IMR-90 (cell line): ENCODE measurements at regions not wholly inside any gene's neighbourhood (a gene's known extent, or its start where the extent isn't known, plus 50 kb on each side); places are given as distances from the start of the nearest gene placed in this dataset.

Experiments
- ATAC-seq: fragments of 200-7000 bp; cut with Tn5 transposase; 2 replicates; pipeline ENCODE4 v1.9.1; 2020; ENCODE audit warnings: low read depth, mild to moderate bottlenecking, moderate library complexity
- BruUV-seq: library from RNA; stranded (reverse); fragments of 400-500 nt; replicated peaks from 2 replicates; lab custom pipeline; 2021; lab: Mats Ljungman, UMichigan
- CTCF ChIA-PET: fragments of 300-600 bp; formaldehyde crosslinking; extraction: SDS; loops from one replicate; lab custom pipeline; 2021; ENCODE audit warnings: antibody characterized with exemption; lab: Yijun Ruan, JAX
- POLR2A ChIA-PET: fragments of 300-600 bp; sonication (Branson Sonifier 250); formaldehyde crosslinking; loops from one replicate; lab custom pipeline; 2022; ENCODE audit warnings: antibody characterized with exemption; ENCODE audit not compliant: unreplicated experiment; lab: Charles Lee
- DNase-seq: peaks from one replicate; pipeline ENCODE4 v3.0.0; 2013
- H2AFZ ChIP-seq: replicated peaks from 2 replicates; pipeline ENCODE3; 2013; ENCODE audit warnings: low read length, mild to moderate bottlenecking; ENCODE audit not compliant: poor library complexity
- H2AK5ac ChIP-seq: 2 replicates; pipeline ENCODE4 v1.6.1; 2013; ENCODE audit warnings: low read depth, low read length, inconsistent platforms
- H2AK9ac ChIP-seq: replicated peaks from 2 replicates; pipeline ENCODE3; 2013; ENCODE audit warnings: mild to moderate bottlenecking, low read depth, low read length, moderate library complexity; ENCODE audit not compliant: poor library complexity
- H2BK120ac ChIP-seq: 2 replicates; pipeline ENCODE4 v1.6.1; 2013; ENCODE audit warnings: low read depth, low read length, inconsistent platforms
- H2BK15ac ChIP-seq: 3 replicates; pipeline ENCODE4 v1.6.1; 2013; ENCODE audit warnings: low read depth, low read length, inconsistent platforms
- H2BK20ac ChIP-seq: 2 replicates; pipeline ENCODE4 v1.6.1; 2013; ENCODE audit warnings: low read depth, mild to moderate bottlenecking, inconsistent platforms, low read length, moderate library complexity
- H2BK5ac ChIP-seq: 2 replicates; pipeline ENCODE4 v1.6.1; 2013; ENCODE audit warnings: mild to moderate bottlenecking, low read depth, low read length, inconsistent platforms; ENCODE audit not compliant: poor library complexity, severe bottlenecking
- H3K14ac ChIP-seq: replicated peaks from 2 replicates; pipeline ENCODE4 v1.6.1; 2013; ENCODE audit warnings: low read depth, low read length, inconsistent platforms
- H3K18ac ChIP-seq: 2 replicates; pipeline ENCODE4 v1.6.1; 2013; ENCODE audit warnings: low read depth, low read length, control low read depth
- H3K23ac ChIP-seq: 2 replicates; pipeline ENCODE4 v1.6.1; 2013; ENCODE audit warnings: low read depth, low read length, inconsistent platforms
- H3K27ac ChIP-seq: 2 replicates; pipeline ENCODE4 v1.5.1; 2013; ENCODE audit warnings: mild to moderate bottlenecking, control low read depth, low read length; ENCODE audit not compliant: insufficient read depth
- H3K27me3 ChIP-seq: 2 replicates; pipeline ENCODE4 v1.6.1; 2013; ENCODE audit warnings: low read length; ENCODE audit not compliant: control insufficient read depth, insufficient read depth
- H3K36me3 ChIP-seq: 2 replicates; pipeline ENCODE4 v1.6.1; 2013; ENCODE audit warnings: low read length, mixed read lengths; ENCODE audit not compliant: control insufficient read depth, insufficient read depth
- H3K4ac ChIP-seq: 2 replicates; pipeline ENCODE4 v1.6.1; 2013; ENCODE audit warnings: low read depth, low read length, inconsistent platforms
- H3K4me1 ChIP-seq: 2 replicates; pipeline ENCODE4 v1.6.1; 2013; ENCODE audit warnings: low read length, mixed read lengths; ENCODE audit not compliant: control insufficient read depth, insufficient read depth
- H3K4me2 ChIP-seq: 2 replicates; pipeline ENCODE4 v1.6.1; 2013; ENCODE audit warnings: low read depth, mild to moderate bottlenecking, control low read depth, low read length, moderate library complexity
- H3K4me3 ChIP-seq: 2 replicates; pipeline ENCODE4 v1.5.1; 2013; ENCODE audit warnings: low read depth, mild to moderate bottlenecking, control low read depth, low read length, moderate library complexity; ENCODE audit not compliant: insufficient read depth
- H3K56ac ChIP-seq: 2 replicates; pipeline ENCODE4 v1.6.1; 2013; ENCODE audit warnings: low read length, inconsistent platforms; ENCODE audit not compliant: insufficient read depth; ENCODE audit errors: extremely low read depth
- H3K79me1 ChIP-seq, 2 experiments: 2 replicates each; pipeline ENCODE4 v1.6.1; 2013; ENCODE audit warnings: low read length in 2 of 2, inconsistent platforms in 1 of 2, low read depth in 1 of 2
- H3K9ac ChIP-seq: 2 replicates; pipeline ENCODE4 v1.6.1; 2013; ENCODE audit warnings: low read depth, low read length, control low read depth
- H3K9me1 ChIP-seq: 2 replicates; pipeline ENCODE4 v1.6.1; 2013; ENCODE audit warnings: low read length, inconsistent platforms; ENCODE audit not compliant: insufficient read depth
- H3K9me3 ChIP-seq: 2 replicates; pipeline ENCODE4 v1.6.1; 2013; ENCODE audit warnings: low read length; ENCODE audit not compliant: control insufficient read depth, insufficient read depth
- H4K20me1 ChIP-seq: 2 replicates; pipeline ENCODE4 v1.6.1; 2013; ENCODE audit warnings: low read length, inconsistent platforms; ENCODE audit not compliant: insufficient read depth
- H4K5ac ChIP-seq: 2 replicates; pipeline ENCODE4 v1.6.1; 2013; ENCODE audit warnings: mild to moderate bottlenecking, low read depth, low read length, control low read depth
- H4K8ac ChIP-seq, 2 experiments: 2 replicates each; pipeline ENCODE4 v1.6.1; 2013; ENCODE audit warnings: low read depth in 2 of 2, low read length in 2 of 2, control low read depth in 1 of 2, inconsistent platforms in 1 of 2
- H4K91ac ChIP-seq: 2 replicates; pipeline ENCODE4 v1.6.1; 2013; ENCODE audit warnings: low read depth, low read length, inconsistent platforms; ENCODE audit not compliant: insufficient read depth
- BHLHE40 ChIP-seq: fragments of 150-350 bp; IDR thresholded peaks from 2 replicates; pipeline ENCODE4 v1.6.1; 2016; ENCODE audit warnings: mild to moderate bottlenecking, low read depth, low read length
- MAFK ChIP-seq: IDR thresholded peaks from 2 replicates; pipeline ENCODE4 v1.6.1; 2012; ENCODE audit warnings: low read depth, low read length, improper control_type of control experiment
- MXI1 ChIP-seq: IDR thresholded peaks from 2 replicates; pipeline ENCODE4 v1.6.1; 2012; ENCODE audit warnings: low read depth, mild to moderate bottlenecking, low read length, moderate library complexity, borderline replicate concordance
- NFE2L2 ChIP-seq: fragments of 150-350 bp; IDR thresholded peaks from 2 replicates; pipeline ENCODE4 v1.6.1; 2016; ENCODE audit warnings: low read depth, mild to moderate bottlenecking, low read length
- RFX5 ChIP-seq: IDR thresholded peaks from 2 replicates; pipeline ENCODE4 v1.8.0; 2012; ENCODE audit warnings: low read depth, mild to moderate bottlenecking, low read length, moderate library complexity
- SMC3 ChIP-seq: fragments of 150-350 bp; IDR thresholded peaks from 2 replicates; pipeline ENCODE4 v1.6.1; 2016; ENCODE audit warnings: low read depth, mild to moderate bottlenecking, antibody characterized with exemption, low read length, moderate library complexity
- USF2 ChIP-seq: fragments of 150-350 bp; IDR thresholded peaks from 2 replicates; pipeline ENCODE4 v1.6.1; 2017; ENCODE audit warnings: mild to moderate bottlenecking, antibody characterized with exemption, low read length, low read depth
- WGBS, 2 experiments: methylation state at CpG; one replicate each; pipeline versions ENCODE4 v1.1.5 to v1.1.7; 2013; ENCODE audit warnings: missing lambda C conversion rate in 2 of 2; ENCODE audit not compliant: insufficient read length in 1 of 2; ENCODE audit errors: extremely low coverage in 2 of 2; 5-methylcytosine and 5-hydroxymethylcytosine counted together
- dilution Hi-C: fragments of 300-500 bp; cut with HindIII; formaldehyde crosslinking; loops from one replicate; pipeline ENCODE4 v1.14.3; 2018; ENCODE audit warnings: low sequenced_read_pairs; ENCODE audit not compliant: unreplicated experiment
- in situ Hi-C: fragments of 300-500 bp; cut with MboI; formaldehyde crosslinking; loops from 3 replicates; pipeline ENCODE4 v1.14.3; 2019; ENCODE audit warnings: low sequenced_read_pairs, inconsistent platforms, mixed read lengths
- intact Hi-C: fragments of 100-400 bp; cut with micrococcal nuclease; formaldehyde crosslinking; loops from 2 replicates; pipeline ENCODE4 v1.10.0; 2022

GRCh38 chr1:29991815-29992214, 731.6 kb downstream of the MATN1 start:
- in situ Hi-C loops, result no loop called here
- no peak overlapping the region for H3K4me2 ChIP-seq
- WGBS, 2 experiments, result 100% methylated on average over 1 of the region's 3 CpGs; no CpG with 5 or more reads in 1 of the 2 experiments
- no peak overlapping the region for H3K4ac ChIP-seq
- no peak for TF ChIP-seq MAFK
- no peak for TF ChIP-seq SMC3
- no peak for TF ChIP-seq USF2
- no peak for TF ChIP-seq BHLHE40
- no peak for TF ChIP-seq MXI1
- no peak for TF ChIP-seq RFX5
- no peak for TF ChIP-seq NFE2L2
- dilution Hi-C loops, result no loop called here
- no peak overlapping the region for H4K91ac ChIP-seq
- no peak overlapping the region for H3K23ac ChIP-seq
- no peak overlapping the region for H3K18ac ChIP-seq
- no peaks in the 10 kb centered on the region for H4K20me1 ChIP-seq
- no peak overlapping the region for H2AFZ ChIP-seq
- ChIA-PET CTCF (no interaction called here), POLR2A (no interaction called here)
- no peak overlapping the region for H3K56ac ChIP-seq
- H3K27ac ChIP-seq, result no peak overlapping the region
- no TSS peak for BruUV-seq
- ATAC-seq (no peak), DNase-seq (no peak)
- no peaks in the 10 kb centered on the region for H3K4me1 ChIP-seq
- H3K9ac ChIP-seq, result no peak overlapping the region
- H2AK5ac ChIP-seq, result no peak overlapping the region
- peaks cover 3% of the 10 kb centered on the region; the same call in 1 of the 2 replicates for H3K9me3 ChIP-seq
- H3K79me1 ChIP-seq, result no peaks in the 10 kb centered on the region
- no peak overlapping the region for H4K8ac ChIP-seq
- H3K9me1 ChIP-seq, result no peaks in the 10 kb centered on the region
- H3K36me3 ChIP-seq, result no peaks in the 10 kb centered on the region
- H3K27me3 ChIP-seq, result no peaks in the 10 kb centered on the region
- no peak overlapping the region for H2BK5ac ChIP-seq
- no peak overlapping the region for H3K14ac ChIP-seq
- H2AK9ac ChIP-seq, result no peak overlapping the region
- H3K4me3 ChIP-seq, result no peak overlapping the region
- H2BK20ac ChIP-seq, result no peak overlapping the region
- no peak overlapping the region for H2BK120ac ChIP-seq
- H2BK15ac ChIP-seq, result no peak overlapping the region
- no peak overlapping the region for H4K5ac ChIP-seq
- intact Hi-C loops, result no loop called here
